ENCODE measurements at regions not wholly inside any gene's neighbourhood (a gene's known extent, or its start where the extent isn't known, plus 50 kb on each side); places are given as distances from the start of the nearest gene placed in this dataset.

DNA sequence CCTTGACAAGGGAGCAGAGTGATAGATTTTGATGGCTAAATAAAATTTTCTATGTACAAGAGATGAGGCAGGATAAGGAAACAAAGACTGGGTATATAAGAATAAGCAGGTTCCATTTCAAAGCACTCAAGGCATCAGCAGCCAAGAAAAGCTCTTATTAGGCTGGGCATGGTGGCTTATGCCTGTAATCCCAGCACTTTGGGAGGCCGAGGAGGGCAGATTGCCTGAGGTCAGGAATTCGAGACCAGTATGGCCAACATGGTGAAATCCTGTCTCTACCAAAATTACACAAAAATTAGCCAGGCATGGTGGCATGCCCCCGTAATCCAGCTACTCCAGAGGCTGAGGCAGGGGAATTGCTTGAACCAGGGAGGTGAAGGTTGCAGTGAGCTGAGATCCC, 563.4 kb upstream of the CCDC179 start:
- Mint-ChIP-seq H3K27me3 (ENCODE audit: low read depth, unreplicated experiment) (no peaks in the 10 kb centered on the region), H3K27ac (ENCODE audit: unreplicated experiment) (no peak overlapping the region), H3K36me3 (ENCODE audit: low read depth, unreplicated experiment) (no peaks in the 10 kb centered on the region), H3K9me3 (ENCODE audit: unreplicated experiment) (peaks cover 3% of the 10 kb centered on the region), H3K4me3 (ENCODE audit: unreplicated experiment) (no peak overlapping the region), H3K4me1 (ENCODE audit: low read depth, unreplicated experiment) (no peaks in the 10 kb centered on the region)
- H3K4me2 ChIP-seq (ENCODE audit: low read length): no peak overlapping the region
- no peak overlapping the region for H3K4me3 ChIP-seq (ENCODE audit: insufficient read depth, low read depth, low read length)
- H3K9ac ChIP-seq (ENCODE audit: low read length): no peak overlapping the region
- no peaks in the 10 kb centered on the region for H3K79me2 ChIP-seq (ENCODE audit: insufficient read depth, low read length)
- no peak overlapping the region for H3K27ac ChIP-seq (ENCODE audit: low read depth, low read length)
- no peaks in the 10 kb centered on the region for H4K20me1 ChIP-seq (ENCODE audit: insufficient read depth, low read length)
- no peak for DNase-seq (ENCODE audit: low read depth)
- no peak overlapping the region for H2AFZ ChIP-seq (ENCODE audit: low read depth, low read length)
- H3K4me1 ChIP-seq (ENCODE audit: insufficient read depth, low read length): peaks cover 2% of the 10 kb centered on the region
- no peak for TF ChIP-seq EZH2 (IDR thresholded peaks at IDR 0.05; ENCODE audit: insufficient read depth, low read length)
- FAIRE-seq: no peak
- H3K27me3 ChIP-seq (ENCODE audit: insufficient read depth, low read length): no peaks in the 10 kb centered on the region
- H3K36me3 ChIP-seq (ENCODE audit: insufficient read depth, low read length): no peaks in the 10 kb centered on the region
- H3K9me3 ChIP-seq (ENCODE audit: insufficient read depth, low read depth, low read length): no peaks in the 10 kb centered on the region

DNA sequence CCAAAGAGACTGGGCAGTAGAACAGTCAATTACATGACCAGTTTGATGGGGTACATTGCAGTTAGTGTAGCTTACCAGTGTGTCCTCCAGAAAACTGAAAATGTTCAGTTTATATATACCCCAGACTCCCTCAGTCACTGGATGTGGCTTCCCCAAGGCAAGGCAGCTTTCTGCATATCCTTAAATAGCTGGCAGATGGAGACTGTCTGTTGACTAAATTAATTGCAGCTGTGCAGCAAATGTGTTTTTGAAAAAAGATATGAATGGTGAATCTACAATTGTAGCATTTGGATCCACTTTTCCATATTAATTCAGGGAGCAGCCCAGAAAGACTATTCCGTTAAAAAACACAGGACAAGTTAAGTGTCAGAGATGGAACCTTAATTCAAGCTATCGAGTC, 565.1 kb upstream of the CCDC179 start:
- no peaks in the 10 kb centered on the region for H3K27me3 Mint-ChIP-seq (ENCODE audit: low read depth, unreplicated experiment)
- Histone ChIP-seq H3K27me3 (ENCODE audit: insufficient read depth, low read length) (no peaks in the 10 kb centered on the region), H3K4me2 (ENCODE audit: low read length) (no peak overlapping the region), H3K9me3 (ENCODE audit: insufficient read depth, low read depth, low read length) (no peaks in the 10 kb centered on the region), H3K36me3 (ENCODE audit: insufficient read depth, low read length) (no peaks in the 10 kb centered on the region), H3K4me3 (ENCODE audit: insufficient read depth, low read depth, low read length) (no peak overlapping the region), H3K4me1 (ENCODE audit: insufficient read depth, low read length) (peaks cover 2% of the 10 kb centered on the region), H3K9ac (ENCODE audit: low read length) (no peak overlapping the region), H2AFZ (ENCODE audit: low read depth, low read length) (no peak overlapping the region), H3K79me2 (ENCODE audit: insufficient read depth, low read length) (no peaks in the 10 kb centered on the region), H3K27ac (ENCODE audit: low read depth, low read length) (no peak overlapping the region), H4K20me1 (ENCODE audit: insufficient read depth, low read length) (no peaks in the 10 kb centered on the region)
- no peaks in the 10 kb centered on the region for H3K4me1 Mint-ChIP-seq (ENCODE audit: low read depth, unreplicated experiment)
- no peak overlapping the region for H3K4me3 Mint-ChIP-seq (ENCODE audit: unreplicated experiment)
- peaks cover 3% of the 10 kb centered on the region for H3K9me3 Mint-ChIP-seq (ENCODE audit: unreplicated experiment)
- DNase-seq (ENCODE audit: low read depth): no peak
- FAIRE-seq: no peak
- no peaks in the 10 kb centered on the region for H3K36me3 Mint-ChIP-seq (ENCODE audit: low read depth, unreplicated experiment)
- TF ChIP-seq CTCF (IDR thresholded peaks at IDR 0.05; ENCODE audit: insufficient read depth, low read depth, low read length): no peak
- no peak for TF ChIP-seq EZH2 (IDR thresholded peaks at IDR 0.05; ENCODE audit: insufficient read depth, low read length)
- H3K27ac Mint-ChIP-seq (ENCODE audit: unreplicated experiment): no peak overlapping the region

DNA sequence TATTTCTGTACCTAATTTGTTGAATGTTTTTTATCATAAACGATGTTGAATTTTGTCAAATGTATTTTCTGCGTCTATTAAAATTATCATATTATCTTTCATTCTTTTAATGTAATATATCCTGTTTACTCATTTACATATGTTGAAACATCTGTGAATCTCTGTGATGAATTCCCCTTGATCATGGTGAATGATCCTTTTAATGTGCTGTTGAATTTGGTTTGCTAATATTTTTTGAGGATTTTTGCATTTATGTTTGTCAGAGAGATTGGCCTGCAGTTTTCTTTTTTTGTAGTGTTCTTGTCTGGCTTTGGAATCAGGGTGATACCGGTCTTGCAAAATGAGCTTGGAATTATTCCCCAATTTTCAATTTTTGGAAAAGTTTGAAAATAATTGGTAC, 569.3 kb upstream of the CCDC179 start:
- Mint-ChIP-seq H3K27me3 (ENCODE audit: low read depth, unreplicated experiment) (no peaks in the 10 kb centered on the region), H3K4me3 (ENCODE audit: unreplicated experiment) (no peak overlapping the region), H3K27ac (ENCODE audit: unreplicated experiment) (no peak overlapping the region), H3K36me3 (ENCODE audit: low read depth, unreplicated experiment) (no peaks in the 10 kb centered on the region), H3K4me1 (ENCODE audit: low read depth, unreplicated experiment) (no peaks in the 10 kb centered on the region), H3K9me3 (ENCODE audit: unreplicated experiment) (peaks cover 3% of the 10 kb centered on the region)
- Histone ChIP-seq H3K36me3 (ENCODE audit: insufficient read depth, low read length) (no peaks in the 10 kb centered on the region), H3K27ac (ENCODE audit: low read depth, low read length) (no peak overlapping the region), H2AFZ (ENCODE audit: low read depth, low read length) (no peak overlapping the region), H3K9me3 (ENCODE audit: insufficient read depth, low read depth, low read length) (no peaks in the 10 kb centered on the region), H4K20me1 (ENCODE audit: insufficient read depth, low read length) (no peaks in the 10 kb centered on the region), H3K9ac (ENCODE audit: low read length) (no peak overlapping the region), H3K4me2 (ENCODE audit: low read length) (no peak overlapping the region), H3K4me1 (ENCODE audit: insufficient read depth, low read length) (no peaks in the 10 kb centered on the region), H3K27me3 (ENCODE audit: insufficient read depth, low read length) (no peaks in the 10 kb centered on the region), H3K79me2 (ENCODE audit: insufficient read depth, low read length) (no peaks in the 10 kb centered on the region), H3K4me3 (ENCODE audit: insufficient read depth, low read depth, low read length) (no peak overlapping the region)
- peak; percentile 23 for FAIRE-seq
- TF ChIP-seq EZH2 (IDR thresholded peaks at IDR 0.05; ENCODE audit: insufficient read depth, low read length): no peak
- no peak for TF ChIP-seq CTCF (IDR thresholded peaks at IDR 0.05; ENCODE audit: insufficient read depth, low read depth, low read length)
- no peak for DNase-seq (ENCODE audit: low read depth)
